ENCODE measurements at regions not wholly inside any gene's neighbourhood (a gene's known extent, or its start where the extent isn't known, plus 50 kb on each side); places are given as distances from the start of the nearest gene placed in this dataset.
"Not testable (repeated sequence)": the region's sequence is repeated elsewhere in the genome, so short reads cannot be mapped to it uniquely, and the experiment has no call there.

GRCh38 chr3:162629372-162629771, 1132.8 kb downstream of the OTOL1 start:
- Histone ChIP-seq H3K4me3 (no peak overlapping the region), H3K9me3 (no peaks in the 10 kb centered on the region), H3K36me3 (no peaks in the 10 kb centered on the region), H3K27me3 (no peaks in the 10 kb centered on the region), H3K27ac (no peak overlapping the region), H3K4me1 (no peaks in the 10 kb centered on the region)
- no peak for TF ChIP-seq CTCF (IDR thresholded peaks at IDR 0.05)
- DNase-seq, result no peak
- no peak for ATAC-seq
- intact Hi-C loops (cut with DNase I), result no loop called here

GRCh38 chr3:162632672-162633071, 1136.1 kb downstream of the OTOL1 start:
- Histone ChIP-seq H3K4me1 (no peaks in the 10 kb centered on the region), H3K27ac (no peak overlapping the region), H3K36me3 (no peaks in the 10 kb centered on the region), H3K9me3 (no peaks in the 10 kb centered on the region), H3K27me3 (no peaks in the 10 kb centered on the region), H3K4me3 (no peak overlapping the region)
- ATAC-seq (no peak), DNase-seq (no peak)
- intact Hi-C loops (cut with DNase I), result no loop called here
- no peak for TF ChIP-seq CTCF (IDR thresholded peaks at IDR 0.05)

GRCh38 chr3:162640208-162640607, 1143.6 kb downstream of the OTOL1 start:
- ATAC-seq; H3K4me1 ChIP-seq; H3K27ac ChIP-seq; H3K27me3 ChIP-seq; H3K36me3 ChIP-seq; intact Hi-C loops (cut with DNase I); H3K9me3 ChIP-seq; DNase-seq; H3K4me3 ChIP-seq: not testable (repeated sequence)

- H3K4me1 ChIP-seq, result no peaks in the 10 kb centered on the region
- H3K27ac ChIP-seq, result no peak overlapping the region
- no peaks in the 10 kb centered on the region for H3K9me3 ChIP-seq
- H3K4me3 ChIP-seq, result no peak overlapping the region
- intact Hi-C loops (cut with DNase I), result no loop called here
- TF ChIP-seq CTCF (IDR thresholded peaks at IDR 0.05), result no peak
- no peaks in the 10 kb centered on the region for H3K36me3 ChIP-seq
- no peak for ATAC-seq
- H3K27me3 ChIP-seq, result no peaks in the 10 kb centered on the region
- no peak for DNase-seq
Measured at GRCh38 chr3:162641317-162641716, 1144.7 kb downstream of the OTOL1 start.

- DNase-seq (no peak), ATAC-seq (no peak)
- no peak overlapping the region for H3K27ac ChIP-seq
- H3K4me1 ChIP-seq, result no peaks in the 10 kb centered on the region
- intact Hi-C loops (cut with DNase I), result no loop called here
- H3K36me3 ChIP-seq, result no peaks in the 10 kb centered on the region
- H3K4me3 ChIP-seq, result no peak overlapping the region
- no peaks in the 10 kb centered on the region for H3K27me3 ChIP-seq
- TF ChIP-seq CTCF (IDR thresholded peaks at IDR 0.05), result no peak
- H3K9me3 ChIP-seq, result no peaks in the 10 kb centered on the region
Measured at GRCh38 chr3:162641907-162642306, 1145.3 kb downstream of the OTOL1 start.

- no peak overlapping the region for H3K27ac ChIP-seq
- no peak overlapping the region for H3K4me3 ChIP-seq
- no peaks in the 10 kb centered on the region for H3K9me3 ChIP-seq
- DNase-seq, result no peak
- intact Hi-C loops (cut with DNase I), result no loop called here
- no peaks in the 10 kb centered on the region for H3K4me1 ChIP-seq
- no peaks in the 10 kb centered on the region for H3K36me3 ChIP-seq
- H3K27me3 ChIP-seq, result no peaks in the 10 kb centered on the region
- no peak for ATAC-seq
- TF ChIP-seq CTCF (IDR thresholded peaks at IDR 0.05), result no peak
Measured at GRCh38 chr3:162643245-162643644, 1146.6 kb downstream of the OTOL1 start.

Measured in upper lobe of right lung (tissue), 1 donor.